Spleen (tissue), 11 donors: ENCODE measurements at regions not wholly inside any gene's neighbourhood (a gene's known extent, or its start where the extent isn't known, plus 50 kb on each side); places are given as distances from the start of the nearest gene placed in this dataset.

ENCODE experiments used
- DNase-seq: peaks from one replicate; pipeline ENCODE4 v3.0.0-alpha.2; 2020
- H3K27ac ChIP-seq, 8 donors: fragments of 200-600 bp; sonication (generic) in 7 of 8; 1 replicate in 4 of 8; 2 replicates in 4 of 8; pipeline versions ENCODE4 v1.5.0 to v1.8.0; 2016 to 2021; ENCODE audit warnings: inconsistent platforms in 4 of 8, mild to moderate bottlenecking in 4 of 8, moderate library complexity in 1 of 8
- H3K27me3 ChIP-seq, 7 donors: fragments of 200-600 bp; sonication (generic) in 6 of 7; replicated peaks in 1 of 7; 1 replicate in 4 of 7; 2 replicates in 3 of 7; pipeline versions ENCODE4 v1.5.0 to v1.8.0; 2016 to 2021; ENCODE audit warnings: inconsistent platforms in 3 of 7, mild to moderate bottlenecking in 1 of 7
- H3K36me3 ChIP-seq, 6 donors: fragments of 200-600 bp; sonication (generic) in 5 of 6; 1 replicate in 4 of 6; 2 replicates in 2 of 6; pipeline versions ENCODE4 v1.5.0 to v1.8.0; 2016 to 2021; ENCODE audit warnings: inconsistent platforms in 2 of 6
- H3K4me1 ChIP-seq, 6 donors: fragments of 200-600 bp; sonication (generic) in 5 of 6; 1 replicate in 3 of 6; 2 replicates in 3 of 6; pipeline versions ENCODE4 v1.5.0 to v1.8.0; 2016 to 2021; ENCODE audit warnings: inconsistent platforms in 3 of 6
- H3K4me3 ChIP-seq, 8 donors: fragments of 200-600 bp; sonication (generic) in 7 of 8; 1 replicate in 4 of 8; 2 replicates in 4 of 8; pipeline versions ENCODE4 v1.5.0 to v1.8.0; 2016 to 2021; ENCODE audit warnings: inconsistent platforms in 4 of 8, mild to moderate bottlenecking in 4 of 8, moderate library complexity in 2 of 8
- H3K9me3 ChIP-seq, 8 donors: fragments of 200-600 bp; sonication (generic) in 7 of 8; 1 replicate in 4 of 8; 2 replicates in 4 of 8; pipeline versions ENCODE4 v1.5.0 to v1.8.0; 2016 to 2021; ENCODE audit warnings: inconsistent platforms in 4 of 8
- CTCF ChIP-seq, 11 experiments: fragments of 200-600 bp in 7 of 11; fragments of 450-650 bp in 4 of 11; sonication (generic) in 4 of 11; IDR thresholded peaks in 8 of 11; conservative IDR thresholded peaks in 3 of 11; 1 replicate in 7 of 11; 2 replicates in 4 of 11; pipeline versions ENCODE4 v1.4.0 to v1.8.0; 2016 to 2021; ENCODE audit warnings: antibody characterized with exemption in 11 of 11, inconsistent platforms in 4 of 11, mild to moderate bottlenecking in 1 of 11
- POLR2A ChIP-seq, 3 donors: fragments of 450-650 bp; IDR thresholded peaks; one replicate each; pipeline ENCODE4 v1.5.1; 2017; ENCODE audit warnings: antibody characterized with exemption in 3 of 3, mild to moderate bottlenecking in 1 of 3
- POLR2AphosphoS5 ChIP-seq, 3 donors: sonication (generic); formaldehyde crosslinking; IDR thresholded peaks; one replicate each; pipeline ENCODE4 v1.5.1; 2017; ENCODE audit warnings: antibody characterized with exemption in 3 of 3
- WGBS, 5 donors: extraction: QIAGEN DNeasy Blood & Tissue Kit in 3 of 5; methylation state at CpG; one replicate each; pipeline versions ENCODE4 v1.1.5 to v1.1.7; 2013 to 2018; 5-methylcytosine and 5-hydroxymethylcytosine counted together
- intact Hi-C: fragments of 100-400 bp; cut with DNase I; formaldehyde crosslinking; loops from one replicate; pipeline ENCODE4 v1.15.0; 2023; ENCODE audit warnings: low total_unique reads
- donor health status: healthy with polysubstance abuse.
- donor health status: DM: no; HTN: no; CAD: no; lungs with moderate emphysema.
- donor health status: DM: no; HTN: no; CAD: no.
- donor health status: Bipolar disorder and iron deficiency.
- donor health status: healthy.
- donor health status: DM: no; HTN: no; CAD: no.
- donor health status: DM: yes; HTN: yes; CAD: no.

DNA sequence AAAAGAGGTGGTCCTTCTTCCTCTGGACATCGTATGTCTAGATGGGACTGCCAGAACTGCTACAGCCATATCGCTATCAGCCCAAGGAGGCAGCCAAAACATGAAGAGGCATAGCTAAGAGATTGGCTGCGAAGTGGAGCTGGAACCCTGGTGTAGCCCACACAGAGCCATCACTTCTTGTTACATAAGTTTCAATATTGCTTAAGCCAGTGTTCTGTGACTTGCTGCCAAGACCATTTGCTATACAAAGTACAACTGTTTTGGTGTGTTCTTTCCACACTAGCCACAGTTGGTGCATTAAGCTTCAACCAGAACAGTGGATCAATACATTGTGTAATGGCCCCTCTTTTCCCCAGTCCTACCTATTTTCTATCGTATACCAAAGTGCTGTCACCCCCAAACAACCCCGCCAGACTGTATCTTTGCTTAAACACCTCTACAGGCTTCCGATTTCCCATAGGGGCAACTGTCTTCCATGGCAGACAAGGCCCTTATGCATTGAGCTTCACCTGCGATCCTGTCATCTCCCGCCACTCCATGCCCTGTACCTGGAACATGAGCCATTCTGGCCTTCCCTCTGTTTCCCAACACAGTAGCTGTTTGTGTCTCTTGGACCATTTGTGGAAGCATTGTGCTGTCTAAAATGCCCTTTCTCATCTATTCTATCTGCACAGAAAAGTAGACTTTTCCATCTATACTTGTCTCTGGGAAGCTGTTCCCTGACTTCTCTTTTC, 241.8 kb downstream of the TTLL7 start:
- intact Hi-C loops: no loop called here
- Histone ChIP-seq H3K4me3 (no peak overlapping the region), H3K9me3 (no peaks in the 10 kb centered on the region), H3K4me1 (peaks cover 0 to 21% (median 6%) of the 10 kb centered on the region in 6 donors), H3K36me3 (no peaks in the 10 kb centered on the region), H3K27me3 (no peaks in the 10 kb centered on the region), H3K27ac (no peak overlapping the region)
- DNase-seq: no peak
- TF ChIP-seq POLR2A (IDR thresholded peaks at IDR 0.05) (no peak), CTCF (IDR thresholded peaks at IDR 0.05 in 8 of 11, conservative IDR thresholded peaks at IDR 0.05 in 3 of 11) (no peak), POLR2AphosphoS5 (IDR thresholded peaks at IDR 0.05) (no peak)
- WGBS, 5 donors: 87 to 93% (median 91%) methylated on average over 8 of the region's 8 CpGs

GRCh38 chr1:83751602-83752001, 247.3 kb downstream of the TTLL7 start:
- 70 to 90% (median 83%) methylated on average over 2 of the region's 2 CpGs for WGBS, 5 donors

DNA sequence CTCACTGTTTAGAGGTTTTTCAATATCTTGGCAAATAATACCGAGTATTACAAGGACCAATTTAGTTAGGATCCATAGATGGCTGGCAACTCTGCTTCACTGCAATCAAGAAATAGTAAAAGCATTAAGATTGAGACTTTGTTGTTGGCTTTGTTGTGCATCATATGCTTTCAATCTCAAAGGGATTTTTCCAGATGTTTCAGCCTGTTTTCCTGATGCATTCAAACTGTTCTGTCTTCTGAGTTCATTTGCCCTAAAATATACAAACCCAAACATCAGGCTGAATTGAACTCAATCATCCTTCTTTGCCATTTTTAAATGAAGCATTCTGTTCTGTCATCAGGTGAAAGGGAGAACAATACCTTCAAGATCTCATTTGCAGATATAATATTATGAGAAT, 248.7 kb downstream of the TTLL7 start:
- Histone ChIP-seq H3K36me3 (no peaks in the 10 kb centered on the region), H3K4me3 (no peak overlapping the region), H3K27me3 (no peaks in the 10 kb centered on the region), H3K4me1 (no peaks in the 10 kb centered on the region), H3K27ac (no peak overlapping the region), H3K9me3 (peaks cover 0 to 4% (median 0%) of the 10 kb centered on the region in 8 donors)
- intact Hi-C loops: no loop called here
- 79 to 88% (median 85%) methylated on average over 1 of the region's 1 CpG for WGBS, 5 donors
- DNase-seq: no peak
- no peak for TF ChIP-seq POLR2A (IDR thresholded peaks at IDR 0.05)
- TF ChIP-seq CTCF (IDR thresholded peaks at IDR 0.05 in 8 of 11, conservative IDR thresholded peaks at IDR 0.05 in 3 of 11): no peak
- TF ChIP-seq POLR2AphosphoS5 (IDR thresholded peaks at IDR 0.05): no peak

More at GRCh38 chr1:83751602-83752001, 247.3 kb downstream of the TTLL7 start:
- Histone ChIP-seq H3K36me3 (no peaks in the 10 kb centered on the region), H3K9me3 (peaks cover 0 to 4% (median 0%) of the 10 kb centered on the region in 8 donors), H3K27me3 (no peaks in the 10 kb centered on the region), H3K27ac (no peak overlapping the region), H3K4me1 (peaks cover 0 to 4% (median 0%) of the 10 kb centered on the region in 6 donors), H3K4me3 (no peak overlapping the region)
- DNase-seq: no peak
- intact Hi-C loops: no loop called here
- no peak for TF ChIP-seq CTCF (IDR thresholded peaks at IDR 0.05 in 8 of 11, conservative IDR thresholded peaks at IDR 0.05 in 3 of 11)
- TF ChIP-seq POLR2AphosphoS5 (IDR thresholded peaks at IDR 0.05): no peak
- TF ChIP-seq POLR2A (IDR thresholded peaks at IDR 0.05): no peak

DNA sequence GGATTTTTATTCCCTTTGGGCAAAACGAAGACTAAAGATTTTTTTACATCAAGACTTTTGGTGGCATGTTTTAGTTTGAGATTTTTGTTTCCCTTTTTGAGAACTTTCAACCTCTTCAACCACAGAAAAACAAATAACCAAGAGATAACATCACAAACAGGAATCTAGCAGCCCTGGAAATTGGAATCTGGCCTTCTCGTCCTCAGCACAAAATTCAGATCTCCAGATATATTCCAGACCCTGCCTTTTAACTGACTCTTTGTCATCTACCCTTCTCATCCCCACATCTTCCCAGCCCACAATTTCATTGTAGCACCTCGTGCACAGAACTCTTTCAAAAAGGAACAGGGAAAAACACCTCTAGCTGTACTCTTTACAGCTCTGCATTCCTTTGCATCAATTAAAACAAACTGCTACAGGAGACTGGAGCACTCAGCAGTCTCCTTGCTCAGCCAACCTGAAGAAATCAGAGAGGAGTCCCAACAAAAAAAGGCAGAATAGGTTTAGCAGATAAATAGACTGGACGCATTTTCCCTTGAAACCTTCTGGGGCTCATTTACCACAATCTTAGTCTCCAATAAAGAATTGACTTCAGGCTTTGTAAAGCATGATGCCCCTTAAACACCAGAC, 251.0 kb downstream of the TTLL7 start:
- intact Hi-C loops: no loop called here
- DNase-seq: no peak
- no peak overlapping the region for H3K4me3 ChIP-seq
- H3K4me1 ChIP-seq: no peaks in the 10 kb centered on the region
- H3K27me3 ChIP-seq: no peaks in the 10 kb centered on the region
- peaks cover 0 to 4% (median 0%) of the 10 kb centered on the region in 8 donors for H3K9me3 ChIP-seq
- TF ChIP-seq POLR2AphosphoS5 (IDR thresholded peaks at IDR 0.05): no peak
- 65 to 81% (median 74%) methylated on average over 4 of the region's 4 CpGs for WGBS, 5 donors
- H3K36me3 ChIP-seq: no peaks in the 10 kb centered on the region
- H3K27ac ChIP-seq: no peak overlapping the region
